ENCODE measurements at regions not wholly inside any gene's neighbourhood (a gene's known extent, or its start where the extent isn't known, plus 50 kb on each side); places are given as distances from the start of the nearest gene placed in this dataset.
"Not testable (repeated sequence)": the region's sequence is repeated elsewhere in the genome, so short reads cannot be mapped to it uniquely, and the experiment has no call there.

DNA sequence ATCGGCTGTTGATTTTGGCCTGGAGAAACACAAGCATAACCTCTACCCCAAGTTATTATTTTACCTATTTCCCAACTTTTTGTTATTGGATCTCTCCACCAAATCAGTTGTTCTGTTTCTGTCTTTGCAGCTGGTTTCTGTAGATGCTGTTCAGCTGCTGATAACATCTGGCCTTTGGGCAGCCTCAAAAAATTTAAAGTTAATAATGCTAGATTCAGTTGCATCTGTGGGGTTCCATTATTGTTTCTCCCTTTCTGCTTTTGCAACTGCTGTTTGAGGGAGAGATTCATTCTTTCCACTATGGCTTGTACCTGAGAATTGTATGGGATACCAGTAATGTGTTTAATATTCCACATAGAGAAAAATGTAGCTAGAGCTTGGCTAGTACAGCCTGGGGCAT lies 118.7 kb upstream of the IGFBP3 start:
- intact Hi-C loops (cut with DNase I); DNase-seq (ENCODE audit: missing footprints); ATAC-seq: not testable (repeated sequence)

GRCh38 chr7:46035166-46035565 lies 114.1 kb upstream of the IGFBP3 start:
- intact Hi-C loops (cut with DNase I), result no loop called here
- ATAC-seq (no peak), DNase-seq (ENCODE audit: missing footprints) (no peak)

- no peak for DNase-seq (ENCODE audit: missing footprints)
- ATAC-seq, result no peak
- intact Hi-C loops (cut with DNase I), result no loop called here
These were observed 113.1 kb upstream of the IGFBP3 start for GRCh38 chr7:46034056-46034768.

DNA sequence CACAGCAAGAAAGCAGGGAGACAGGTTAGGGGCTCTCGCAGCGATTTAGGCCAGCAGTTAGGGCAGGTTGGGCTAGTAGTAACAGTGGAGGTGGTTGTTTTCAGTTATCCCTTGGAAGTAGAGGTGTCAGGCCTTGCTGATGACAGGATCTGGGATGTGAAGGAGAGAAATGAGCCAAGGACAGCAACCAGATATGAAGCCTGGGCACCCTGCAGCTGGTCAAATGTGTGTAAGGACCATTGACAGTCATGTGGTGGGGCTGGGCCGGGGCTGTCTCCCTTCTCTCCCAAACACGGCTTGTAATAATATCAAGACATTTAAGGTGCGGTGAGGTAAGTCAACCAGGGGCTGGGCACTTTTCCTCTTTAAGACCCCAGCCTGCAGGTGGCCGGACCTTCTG lies 112.5 kb upstream of the IGFBP3 start:
- ATAC-seq (peak; percentile 90), DNase-seq (ENCODE audit: missing footprints) (peak; percentile 72)
- intact Hi-C loops (cut with DNase I), result no loop called here

DNA sequence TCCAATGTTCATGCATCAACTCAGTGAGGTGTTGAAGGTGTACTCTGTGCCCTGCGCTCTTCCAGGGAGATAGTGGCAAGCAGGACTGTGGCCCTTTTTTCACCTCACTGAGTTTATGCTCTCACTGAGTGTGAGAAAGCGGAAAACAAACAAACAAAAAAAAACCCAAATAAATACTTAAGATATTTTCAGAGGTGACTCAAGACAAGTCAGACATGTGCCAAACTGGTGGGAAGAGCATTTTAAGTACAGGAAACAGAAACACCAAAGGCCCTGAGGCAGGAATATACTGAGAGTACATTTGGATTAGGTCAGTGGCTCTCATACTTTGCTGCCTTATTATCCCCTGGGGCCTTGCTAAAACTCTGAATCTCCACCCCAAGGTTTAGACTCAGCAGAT lies 111.9 kb upstream of the IGFBP3 start:
- no peak for DNase-seq (ENCODE audit: missing footprints)
- ATAC-seq, result no peak

DNA sequence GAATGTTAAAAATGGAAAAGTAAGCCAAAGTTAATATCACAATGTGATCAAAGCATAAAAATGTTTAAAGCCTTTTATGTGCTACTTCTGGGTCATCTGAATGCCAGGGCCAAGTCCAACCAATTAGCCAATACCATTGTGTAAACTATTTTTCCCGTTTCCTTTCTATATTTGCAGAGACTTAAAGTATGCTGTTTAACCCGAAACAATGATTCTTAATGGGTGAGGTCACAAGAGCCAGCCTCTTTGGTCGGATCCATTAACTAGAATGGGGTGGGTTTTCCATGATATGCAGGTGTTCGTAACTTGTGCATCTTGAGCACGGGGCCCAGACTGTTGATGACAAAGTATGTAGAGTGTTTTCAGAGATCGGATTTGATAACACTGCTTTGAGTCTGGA lies 111.3 kb upstream of the IGFBP3 start:
- DNase-seq (ENCODE audit: missing footprints) (no peak), ATAC-seq (no peak)
- intact Hi-C loops (cut with DNase I), result no loop called here

More for the DNA sequence above, 111.9 kb upstream of the IGFBP3 start:
- intact Hi-C loops (cut with DNase I), result no loop called here

DNA sequence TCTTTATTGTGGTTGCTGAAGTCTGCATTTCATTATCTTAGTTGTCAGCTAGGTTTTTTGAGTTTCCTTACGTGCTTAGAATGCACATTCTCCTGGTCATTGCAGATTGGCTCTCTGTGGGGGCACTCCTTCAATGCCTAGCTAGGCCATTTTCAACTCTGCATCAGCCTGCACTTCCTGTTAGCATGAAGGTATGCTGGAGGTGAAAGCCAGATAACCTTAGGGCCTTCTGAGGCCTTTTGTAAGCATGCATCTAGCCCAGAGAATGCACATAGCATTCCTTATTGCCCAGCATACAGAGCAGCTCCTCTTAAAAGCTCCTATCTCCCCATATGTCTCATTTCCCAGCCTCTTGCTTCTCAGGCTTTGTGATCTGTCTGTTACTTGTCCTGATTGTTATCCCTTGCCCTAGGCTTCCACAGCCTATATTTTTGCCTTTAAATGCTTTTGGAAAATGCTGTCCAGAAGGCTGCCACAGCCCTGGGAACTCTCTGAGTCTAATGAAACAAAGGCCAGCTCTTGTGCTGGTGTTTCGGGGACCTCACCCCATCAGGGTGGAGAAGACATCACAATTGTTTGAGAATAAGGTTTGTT lies 108.1 kb upstream of the IGFBP3 start:
- DNase-seq (ENCODE audit: missing footprints) (no peak), ATAC-seq (no peak)
- intact Hi-C loops (cut with DNase I), result no loop called here

DNA sequence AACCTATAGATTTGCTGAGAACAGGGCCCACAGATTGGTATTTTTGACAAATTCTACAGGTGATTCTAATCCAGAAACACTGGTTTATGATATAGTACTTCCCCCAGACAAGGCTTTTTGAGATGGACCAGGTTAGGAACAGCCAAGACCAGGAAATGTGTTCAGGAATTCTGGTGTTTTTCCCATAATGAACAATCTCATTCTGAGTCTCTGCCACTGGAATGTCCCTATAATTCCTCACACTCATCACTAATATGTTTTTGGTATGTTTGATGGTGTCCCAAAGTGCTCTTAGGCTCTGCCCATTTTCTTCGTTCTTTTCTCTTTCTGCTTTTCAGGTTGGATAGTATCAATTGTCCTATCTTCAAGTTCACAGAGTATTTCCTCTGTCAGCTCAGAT lies 107.2 kb upstream of the IGFBP3 start:
- ATAC-seq, result no peak
- intact Hi-C loops (cut with DNase I), result no loop called here
- no peak for DNase-seq (ENCODE audit: missing footprints)

- DNase-seq (ENCODE audit: missing footprints) (no peak), ATAC-seq (peak; percentile 48)
- intact Hi-C loops (cut with DNase I), result no loop called here
These were observed 105.7 kb upstream of the IGFBP3 start for GRCh38 chr7:46026741-46027140.

- DNase-seq (ENCODE audit: missing footprints), result no peak
- intact Hi-C loops (cut with DNase I), result no loop called here
- no peak for ATAC-seq
These were observed 103.3 kb upstream of the IGFBP3 start for GRCh38 chr7:46024263-46024916.

GRCh38 chr7:46022397-46022796 lies 101.3 kb upstream of the IGFBP3 start:
- intact Hi-C loops (cut with DNase I), result no loop called here
- no peak for DNase-seq (ENCODE audit: missing footprints)
- no peak for ATAC-seq

DNA sequence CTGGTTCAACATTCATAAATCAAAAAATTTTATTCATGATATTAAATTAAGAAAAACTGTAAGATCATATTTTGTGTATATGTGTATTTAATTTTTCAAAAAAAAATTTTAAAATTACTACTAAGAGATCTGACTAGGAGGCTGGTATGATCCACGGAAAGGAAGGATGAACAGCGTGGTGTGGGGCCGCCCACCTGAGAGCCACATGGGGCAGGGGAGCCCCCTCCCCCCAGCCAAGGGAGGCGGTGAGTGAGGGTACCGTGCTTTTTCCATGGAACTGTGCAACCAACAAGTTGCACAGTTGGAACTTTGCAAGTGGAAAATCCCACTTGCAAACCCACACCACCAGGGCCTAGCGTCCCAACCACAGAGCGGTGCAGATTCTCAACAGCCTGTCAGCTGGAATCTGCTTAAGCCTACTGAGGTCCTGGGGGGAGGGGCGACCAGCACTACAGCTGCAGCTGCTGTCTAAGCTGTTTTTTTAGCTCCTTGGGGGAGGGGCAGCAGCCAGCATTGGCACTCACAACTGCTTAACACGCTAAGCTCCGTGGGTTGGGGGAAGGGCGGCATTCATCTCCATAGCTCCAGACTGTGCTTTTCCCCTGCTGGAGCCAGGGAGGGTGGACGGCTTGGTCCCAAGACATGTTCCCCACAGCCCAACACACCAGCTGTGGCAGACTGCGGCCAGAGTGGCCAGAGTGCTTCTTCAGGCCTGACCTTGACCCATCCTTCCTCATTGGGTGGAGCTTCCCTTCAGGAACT lies 94.2 kb upstream of the IGFBP3 start:
- intact Hi-C loops (cut with DNase I), result no loop called here

GRCh38 chr7:46011501-46011900 lies 90.4 kb upstream of the IGFBP3 start:
- ATAC-seq (no peak), DNase-seq (ENCODE audit: missing footprints) (no peak)
- intact Hi-C loops (cut with DNase I), result no loop called here

More for the DNA sequence above, 94.2 kb upstream of the IGFBP3 start:
- peak; percentile 76 for DNase-seq (ENCODE audit: missing footprints)
- peak; percentile 63 for ATAC-seq

- intact Hi-C loops (cut with DNase I), result no loop called here
- ATAC-seq (no peak), DNase-seq (ENCODE audit: missing footprints) (no peak)
These were observed 90.0 kb upstream of the IGFBP3 start for GRCh38 chr7:46011059-46011458.

- intact Hi-C loops (cut with DNase I), result no loop called here
- no peak for ATAC-seq
- no peak for DNase-seq (ENCODE audit: missing footprints)
These were observed 88.1 kb upstream of the IGFBP3 start for GRCh38 chr7:46009211-46009610.

DNA sequence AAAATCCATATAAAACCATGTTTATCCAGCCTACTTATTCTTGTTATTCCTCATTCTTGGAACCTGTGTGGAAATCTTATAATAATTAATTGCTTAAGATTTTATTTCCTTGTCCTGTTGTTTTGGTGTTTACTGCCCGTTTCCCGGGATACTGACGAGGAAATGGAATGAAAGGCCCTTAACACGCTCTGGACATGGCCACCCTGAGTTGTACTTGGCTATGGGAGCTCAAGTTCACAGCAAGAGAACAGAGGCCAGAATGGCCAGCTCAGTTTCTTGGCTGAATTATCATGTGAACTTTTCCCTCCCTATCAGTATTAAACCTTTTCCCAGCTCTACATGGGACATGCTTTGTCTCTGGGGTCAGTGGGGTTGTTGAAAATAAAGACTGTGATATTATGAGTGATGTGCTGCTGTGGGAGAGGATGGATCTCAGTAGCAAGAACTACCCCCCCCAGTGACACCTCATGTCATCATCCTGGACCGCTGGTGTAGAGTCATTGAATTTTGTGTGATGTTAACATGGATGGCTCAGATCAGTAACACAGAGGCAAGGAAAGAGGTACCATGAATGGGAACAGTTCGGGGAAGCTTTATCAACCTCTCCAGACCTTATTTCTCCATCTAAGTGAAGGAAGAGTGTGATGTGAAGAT lies 87.0 kb upstream of the IGFBP3 start:
- no peak for DNase-seq (ENCODE audit: missing footprints)
- ATAC-seq, result peak; percentile 67
- intact Hi-C loops (cut with DNase I), result no loop called here

DNA sequence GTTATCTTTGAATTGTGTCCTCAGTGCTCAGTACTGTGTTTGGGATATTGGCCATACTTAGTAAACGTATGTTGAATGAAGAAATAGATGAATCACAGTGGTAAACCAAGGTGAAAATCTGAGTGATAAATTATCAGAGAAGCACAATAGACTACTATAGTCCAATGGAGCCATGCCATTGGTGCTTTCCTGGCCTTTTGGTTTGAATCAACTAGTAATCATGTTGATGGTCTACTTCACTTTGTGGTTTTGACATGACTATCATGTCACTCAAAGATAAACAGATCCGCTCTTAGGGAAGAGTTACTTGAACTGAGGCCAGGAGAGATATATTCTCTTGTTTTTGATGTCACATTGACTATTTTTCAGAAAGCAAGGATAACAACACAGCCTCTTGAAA lies 86.1 kb upstream of the IGFBP3 start:
- DNase-seq (ENCODE audit: missing footprints) (no peak), ATAC-seq (no peak)
- intact Hi-C loops (cut with DNase I), result no loop called here

GRCh38 chr7:46006723-46007122 lies 85.7 kb upstream of the IGFBP3 start:
- intact Hi-C loops (cut with DNase I), result no loop called here
- DNase-seq (ENCODE audit: missing footprints) (no peak), ATAC-seq (no peak)

DNA sequence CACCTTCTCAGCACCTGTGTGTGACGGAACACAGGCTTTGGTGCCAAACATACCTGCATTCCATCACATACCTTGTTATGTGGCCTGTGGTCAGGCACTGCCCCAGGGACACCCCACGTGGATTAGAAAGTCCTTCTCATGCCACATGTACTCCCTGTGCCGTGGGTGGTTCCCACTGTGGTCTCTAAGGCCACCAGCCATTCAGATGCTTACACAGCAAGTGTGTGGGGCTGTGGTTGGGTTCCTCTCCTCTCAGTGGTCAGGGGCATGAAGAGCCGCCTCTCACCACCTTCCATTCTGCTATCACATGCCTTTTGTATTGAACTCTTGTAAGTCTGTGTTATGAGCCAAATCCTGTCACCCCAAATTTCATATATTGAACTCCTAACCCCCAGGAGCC lies 85.1 kb upstream of the IGFBP3 start:
- ATAC-seq (no peak), DNase-seq (ENCODE audit: missing footprints) (no peak)
- intact Hi-C loops (cut with DNase I), result no loop called here
